ENCODE measurements at regions not wholly inside any gene's neighbourhood (a gene's known extent, or its start where the extent isn't known, plus 50 kb on each side); places are given as distances from the start of the nearest gene placed in this dataset.

DNA sequence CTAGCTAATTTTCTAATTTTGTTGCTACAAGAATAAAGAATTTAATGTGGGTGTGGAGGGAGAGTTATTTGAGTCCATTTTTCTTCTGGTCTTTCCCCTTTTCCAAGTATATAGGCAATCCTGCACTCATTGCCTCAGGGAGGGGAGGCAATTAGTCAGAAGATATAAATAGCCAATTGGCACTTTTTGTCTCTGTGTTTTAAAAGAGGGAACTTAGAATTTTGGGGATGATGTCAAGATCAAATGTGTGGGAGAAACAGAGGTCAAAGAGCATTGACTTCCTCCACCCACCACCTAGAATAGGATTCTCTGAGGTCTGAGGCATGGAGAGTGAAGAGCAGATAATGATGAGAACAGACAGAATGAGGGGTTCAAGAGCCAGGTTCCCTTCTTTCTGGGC lies 120.3 kb upstream of the ZC3H12C start:
- TF ChIP-seq POLR2A (IDR thresholded peaks at IDR 0.05) (no peak), EP300 (IDR thresholded peaks at IDR 0.05) (no peak)

Data from ovary (tissue), 1 donor.